ENCODE measurements at regions not wholly inside any gene's neighbourhood (a gene's known extent, or its start where the extent isn't known, plus 50 kb on each side); places are given as distances from the start of the nearest gene placed in this dataset.
"Not testable (repeated sequence)": the region's sequence is repeated elsewhere in the genome, so short reads cannot be mapped to it uniquely, and the experiment has no call there.

- DNase-seq (ENCODE audit: low spot score) = no peak
- in situ Hi-C loops (cut with HindIII; ENCODE audit: low sequenced_read_pairs) = loop anchor here (25.0 kb wide), 1 partner anchor 295 kb away; the partner anchor contains the start of gene STXBP5
These were observed 287.0 kb upstream of the STXBP5 start for GRCh38 chr6:146917182-146917581.

GRCh38 chr6:146917979-146918378, 286.2 kb upstream of the STXBP5 start:
- DNase-seq (ENCODE audit: low spot score) = no peak
- in situ Hi-C loops (cut with HindIII; ENCODE audit: low sequenced_read_pairs) = loop anchor here (25.0 kb wide), 1 partner anchor 294 kb away; the partner anchor contains the start of gene STXBP5

- in situ Hi-C loops (cut with HindIII; ENCODE audit: low sequenced_read_pairs) = loop anchor here (25.0 kb wide), 1 partner anchor 293 kb away; the partner anchor contains the start of gene STXBP5
- no peak for DNase-seq (ENCODE audit: low spot score)
These were observed 285.2 kb upstream of the STXBP5 start for GRCh38 chr6:146919017-146919416.

- in situ Hi-C loops (cut with HindIII; ENCODE audit: low sequenced_read_pairs) = loop anchor here (25.0 kb wide), 1 partner anchor 289 kb away; the partner anchor contains the start of gene STXBP5
- no peak for DNase-seq (ENCODE audit: low spot score)
These were observed 280.9 kb upstream of the STXBP5 start for GRCh38 chr6:146923205-146923833.

GRCh38 chr6:146925846-146926245, 278.4 kb upstream of the STXBP5 start:
- in situ Hi-C loops (cut with HindIII; ENCODE audit: low sequenced_read_pairs) = no loop called here
- DNase-seq (ENCODE audit: low spot score) = no peak

GRCh38 chr6:146928503-146928902, 275.7 kb upstream of the STXBP5 start:
- in situ Hi-C loops (cut with HindIII; ENCODE audit: low sequenced_read_pairs) = no loop called here
- no peak for DNase-seq (ENCODE audit: low spot score)

GRCh38 chr6:146931214-146931613, 273.0 kb upstream of the STXBP5 start:
- no peak for DNase-seq (ENCODE audit: low spot score)

GRCh38 chr6:146937316-146937715, 266.9 kb upstream of the STXBP5 start:
- DNase-seq (ENCODE audit: low spot score) = no peak
- in situ Hi-C loops (cut with HindIII; ENCODE audit: low sequenced_read_pairs) = no loop called here

More at GRCh38 chr6:146931214-146931613, 273.0 kb upstream of the STXBP5 start:
- in situ Hi-C loops (cut with HindIII; ENCODE audit: low sequenced_read_pairs) = no loop called here

GRCh38 chr6:146938266-146938665, 266.0 kb upstream of the STXBP5 start:
- DNase-seq (ENCODE audit: low spot score) = no peak

GRCh38 chr6:146939456-146939855, 264.8 kb upstream of the STXBP5 start:
- DNase-seq (ENCODE audit: low spot score) = not testable (repeated sequence)

More at GRCh38 chr6:146938266-146938665, 266.0 kb upstream of the STXBP5 start:
- in situ Hi-C loops (cut with HindIII; ENCODE audit: low sequenced_read_pairs) = no loop called here

GRCh38 chr6:146943664-146944063, 260.6 kb upstream of the STXBP5 start:
- no peak for DNase-seq (ENCODE audit: low spot score)
- in situ Hi-C loops (cut with HindIII; ENCODE audit: low sequenced_read_pairs) = no loop called here

More at GRCh38 chr6:146939456-146939855, 264.8 kb upstream of the STXBP5 start:
- in situ Hi-C loops (cut with HindIII; ENCODE audit: low sequenced_read_pairs) = not testable (repeated sequence)

GRCh38 chr6:146944077-146944476, 260.1 kb upstream of the STXBP5 start:
- no peak for DNase-seq (ENCODE audit: low spot score)
- in situ Hi-C loops (cut with HindIII; ENCODE audit: low sequenced_read_pairs) = no loop called here

- DNase-seq (ENCODE audit: low spot score) = no peak
- in situ Hi-C loops (cut with HindIII; ENCODE audit: low sequenced_read_pairs) = no loop called here
These were observed 259.4 kb upstream of the STXBP5 start for GRCh38 chr6:146944809-146945208.

GRCh38 chr6:146946559-146946958, 257.7 kb upstream of the STXBP5 start:
- in situ Hi-C loops (cut with HindIII; ENCODE audit: low sequenced_read_pairs) = no loop called here
- DNase-seq (ENCODE audit: low spot score) = no peak

GRCh38 chr6:146948790-146949342, 255.4 kb upstream of the STXBP5 start:
- in situ Hi-C loops (cut with HindIII; ENCODE audit: low sequenced_read_pairs) = no loop called here
- no peak for DNase-seq (ENCODE audit: low spot score)

- in situ Hi-C loops (cut with HindIII; ENCODE audit: low sequenced_read_pairs) = no loop called here
These were observed 254.8 kb upstream of the STXBP5 start for GRCh38 chr6:146949425-146949824.

GRCh38 chr6:146950351-146950835, 253.8 kb upstream of the STXBP5 start:
- DNase-seq (ENCODE audit: low spot score) = no peak
- in situ Hi-C loops (cut with HindIII; ENCODE audit: low sequenced_read_pairs) = no loop called here

More at GRCh38 chr6:146949425-146949824, 254.8 kb upstream of the STXBP5 start:
- no peak for DNase-seq (ENCODE audit: low spot score)

GRCh38 chr6:146955570-146955969, 248.6 kb upstream of the STXBP5 start:
- no peak for DNase-seq (ENCODE audit: low spot score)
- in situ Hi-C loops (cut with HindIII; ENCODE audit: low sequenced_read_pairs) = no loop called here

GRCh38 chr6:146957181-146958093, 246.8 kb upstream of the STXBP5 start:
- DNase-seq (ENCODE audit: low spot score) = peak; percentile 47
- in situ Hi-C loops (cut with HindIII; ENCODE audit: low sequenced_read_pairs) = no loop called here

GRCh38 chr6:146961831-146962230, 242.4 kb upstream of the STXBP5 start:
- DNase-seq (ENCODE audit: low spot score) = no peak
- in situ Hi-C loops (cut with HindIII; ENCODE audit: low sequenced_read_pairs) = no loop called here

Data from G401 (cell line).